GM12892 (cell line): ENCODE measurements at regions not wholly inside any gene's neighbourhood (a gene's known extent, or its start where the extent isn't known, plus 50 kb on each side); places are given as distances from the start of the nearest gene placed in this dataset.

ENCODE experiments used
- POLR2A ChIP-seq: IDR thresholded peaks from 2 replicates; pipeline ENCODE4 v1.6.1; 2011; ENCODE audit warnings: low read depth, low read length, control low read depth
- TAF1 ChIP-seq: IDR thresholded peaks from 2 replicates; pipeline ENCODE4 v1.6.1; 2011; ENCODE audit warnings: low read depth, mild to moderate bottlenecking, control low read depth, low read length, borderline replicate concordance

DNA sequence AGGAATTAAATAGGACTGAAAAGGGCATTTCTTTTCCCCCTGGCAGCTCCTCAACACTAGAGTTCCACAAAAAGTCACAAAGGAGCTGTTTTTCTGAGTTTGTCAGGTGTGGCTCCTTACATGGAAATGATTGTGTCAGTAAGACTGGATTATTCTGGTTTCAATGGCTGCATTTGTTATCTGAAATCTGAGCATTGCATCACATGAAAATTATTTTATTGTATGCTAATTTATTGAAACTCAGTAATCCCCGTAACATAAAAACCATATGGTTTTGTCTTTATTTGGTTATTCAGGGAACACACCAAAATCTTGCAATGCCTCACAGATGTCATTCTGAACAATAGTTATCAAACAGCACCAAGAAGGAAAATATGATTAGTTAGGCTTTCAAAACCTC is 439.7 kb upstream of the TNP1 start:
- TF ChIP-seq TAF1 = no peak
- no peak for TF ChIP-seq POLR2A
